ENCODE measurements at regions not wholly inside any gene's neighbourhood (a gene's known extent, or its start where the extent isn't known, plus 50 kb on each side); places are given as distances from the start of the nearest gene placed in this dataset.

DNA sequence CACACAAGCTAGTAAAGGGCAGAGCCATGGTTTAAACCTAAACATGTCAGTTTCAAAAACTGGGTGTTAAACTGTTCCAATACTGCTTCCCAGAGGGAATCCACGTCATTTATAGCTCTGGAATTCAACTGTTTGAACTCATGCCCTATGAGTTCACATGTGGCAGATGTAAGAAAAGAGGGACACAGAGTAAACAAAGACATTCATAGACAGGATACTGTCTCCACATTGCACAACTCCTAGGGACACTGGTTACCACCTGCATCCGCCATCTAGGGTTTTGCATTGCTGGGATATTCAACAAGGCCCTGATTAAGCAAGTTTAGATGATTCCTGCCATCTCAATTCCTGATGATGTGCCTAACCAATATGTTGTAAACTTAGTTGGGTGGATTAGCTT is 134.1 kb upstream of the COL8A1 start:
- TF ChIP-seq SP1 (IDR thresholded peaks at IDR 0.05; ENCODE audit: low read depth, low read length), result no peak
- TF ChIP-seq, protein P1, sequence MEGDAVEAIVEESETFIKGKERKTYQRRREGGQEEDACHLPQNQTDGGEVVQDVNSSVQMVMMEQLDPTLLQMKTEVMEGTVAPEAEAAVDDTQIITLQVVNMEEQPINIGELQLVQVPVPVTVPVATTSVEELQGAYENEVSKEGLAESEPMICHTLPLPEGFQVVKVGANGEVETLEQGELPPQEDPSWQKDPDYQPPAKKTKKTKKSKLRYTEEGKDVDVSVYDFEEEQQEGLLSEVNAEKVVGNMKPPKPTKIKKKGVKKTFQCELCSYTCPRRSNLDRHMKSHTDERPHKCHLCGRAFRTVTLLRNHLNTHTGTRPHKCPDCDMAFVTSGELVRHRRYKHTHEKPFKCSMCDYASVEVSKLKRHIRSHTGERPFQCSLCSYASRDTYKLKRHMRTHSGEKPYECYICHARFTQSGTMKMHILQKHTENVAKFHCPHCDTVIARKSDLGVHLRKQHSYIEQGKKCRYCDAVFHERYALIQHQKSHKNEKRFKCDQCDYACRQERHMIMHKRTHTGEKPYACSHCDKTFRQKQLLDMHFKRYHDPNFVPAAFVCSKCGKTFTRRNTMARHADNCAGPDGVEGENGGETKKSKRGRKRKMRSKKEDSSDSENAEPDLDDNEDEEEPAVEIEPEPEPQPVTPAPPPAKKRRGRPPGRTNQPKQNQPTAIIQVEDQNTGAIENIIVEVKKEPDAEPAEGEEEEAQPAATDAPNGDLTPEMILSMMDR (IDR thresholded peaks at IDR 0.05 in 2 of 3, conservative IDR thresholded peaks at IDR 0.05 in 1 of 3; ENCODE audit: control insufficient read depth in 2 of 3, extremely low read depth in 1 of 3, insufficient read depth in 1 of 3, low read depth in 3 of 3, low read length in 3 of 3), result no peak
- TF ChIP-seq TCF3 (IDR thresholded peaks at IDR 0.05; ENCODE audit: borderline replicate concordance, insufficient read depth, low read depth, low read length), result no peak
- no peak for TF ChIP-seq RFX5 (IDR thresholded peaks at IDR 0.05; ENCODE audit: low read depth, low read length)
- TF ChIP-seq CHD2 (IDR thresholded peaks at IDR 0.05; ENCODE audit: borderline replicate concordance, low read depth, low read length), result no peak
- TF ChIP-seq HDAC2 (IDR thresholded peaks at IDR 0.05), result no peak
- TF ChIP-seq, protein P2, sequence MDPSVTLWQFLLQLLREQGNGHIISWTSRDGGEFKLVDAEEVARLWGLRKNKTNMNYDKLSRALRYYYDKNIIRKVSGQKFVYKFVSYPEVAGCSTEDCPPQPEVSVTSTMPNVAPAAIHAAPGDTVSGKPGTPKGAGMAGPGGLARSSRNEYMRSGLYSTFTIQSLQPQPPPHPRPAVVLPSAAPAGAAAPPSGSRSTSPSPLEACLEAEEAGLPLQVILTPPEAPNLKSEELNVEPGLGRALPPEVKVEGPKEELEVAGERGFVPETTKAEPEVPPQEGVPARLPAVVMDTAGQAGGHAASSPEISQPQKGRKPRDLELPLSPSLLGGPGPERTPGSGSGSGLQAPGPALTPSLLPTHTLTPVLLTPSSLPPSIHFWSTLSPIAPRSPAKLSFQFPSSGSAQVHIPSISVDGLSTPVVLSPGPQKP (IDR thresholded peaks at IDR 0.05; ENCODE audit: low read depth, low read length), result no peak
- TF ChIP-seq RCOR1 (conservative IDR thresholded peaks at IDR 0.05; ENCODE audit: low read depth, low read length), result no peak
- TF ChIP-seq SIN3A (IDR thresholded peaks at IDR 0.05; ENCODE audit: low read depth, low read length), result no peak
